IMR-90 (cell line): ENCODE measurements at regions not wholly inside any gene's neighbourhood (a gene's known extent, or its start where the extent isn't known, plus 50 kb on each side); places are given as distances from the start of the nearest gene placed in this dataset.

ENCODE experiments used
- ATAC-seq: fragments of 200-7000 bp; cut with Tn5 transposase; 2 replicates; pipeline ENCODE4 v1.9.1; 2020; ENCODE audit warnings: low read depth, mild to moderate bottlenecking, moderate library complexity
- BruUV-seq: library from RNA; stranded (reverse); fragments of 400-500 nt; replicated peaks from 2 replicates; lab custom pipeline; 2021; lab: Mats Ljungman, UMichigan
- CTCF ChIA-PET: fragments of 300-600 bp; formaldehyde crosslinking; extraction: SDS; loops from one replicate; lab custom pipeline; 2021; ENCODE audit warnings: antibody characterized with exemption; lab: Yijun Ruan, JAX
- POLR2A ChIA-PET: fragments of 300-600 bp; sonication (Branson Sonifier 250); formaldehyde crosslinking; loops from one replicate; lab custom pipeline; 2022; ENCODE audit warnings: antibody characterized with exemption; ENCODE audit not compliant: unreplicated experiment; lab: Charles Lee
- DNase-seq: peaks from one replicate; pipeline ENCODE4 v3.0.0; 2013
- H2AFZ ChIP-seq: replicated peaks from 2 replicates; pipeline ENCODE3; 2013; ENCODE audit warnings: low read length, mild to moderate bottlenecking; ENCODE audit not compliant: poor library complexity
- H2AK5ac ChIP-seq: 2 replicates; pipeline ENCODE4 v1.6.1; 2013; ENCODE audit warnings: low read depth, low read length, inconsistent platforms
- H2AK9ac ChIP-seq: replicated peaks from 2 replicates; pipeline ENCODE3; 2013; ENCODE audit warnings: mild to moderate bottlenecking, low read depth, low read length, moderate library complexity; ENCODE audit not compliant: poor library complexity
- H2BK120ac ChIP-seq: 2 replicates; pipeline ENCODE4 v1.6.1; 2013; ENCODE audit warnings: low read depth, low read length, inconsistent platforms
- H2BK15ac ChIP-seq: 3 replicates; pipeline ENCODE4 v1.6.1; 2013; ENCODE audit warnings: low read depth, low read length, inconsistent platforms
- H2BK20ac ChIP-seq: 2 replicates; pipeline ENCODE4 v1.6.1; 2013; ENCODE audit warnings: low read depth, mild to moderate bottlenecking, inconsistent platforms, low read length, moderate library complexity
- H2BK5ac ChIP-seq: 2 replicates; pipeline ENCODE4 v1.6.1; 2013; ENCODE audit warnings: mild to moderate bottlenecking, low read depth, low read length, inconsistent platforms; ENCODE audit not compliant: poor library complexity, severe bottlenecking
- H3K14ac ChIP-seq: replicated peaks from 2 replicates; pipeline ENCODE4 v1.6.1; 2013; ENCODE audit warnings: low read depth, low read length, inconsistent platforms
- H3K18ac ChIP-seq: 2 replicates; pipeline ENCODE4 v1.6.1; 2013; ENCODE audit warnings: low read depth, low read length, control low read depth
- H3K23ac ChIP-seq: 2 replicates; pipeline ENCODE4 v1.6.1; 2013; ENCODE audit warnings: low read depth, low read length, inconsistent platforms
- H3K27ac ChIP-seq: 2 replicates; pipeline ENCODE4 v1.5.1; 2013; ENCODE audit warnings: mild to moderate bottlenecking, control low read depth, low read length; ENCODE audit not compliant: insufficient read depth
- H3K27me3 ChIP-seq: 2 replicates; pipeline ENCODE4 v1.6.1; 2013; ENCODE audit warnings: low read length; ENCODE audit not compliant: control insufficient read depth, insufficient read depth
- H3K36me3 ChIP-seq: 2 replicates; pipeline ENCODE4 v1.6.1; 2013; ENCODE audit warnings: low read length, mixed read lengths; ENCODE audit not compliant: control insufficient read depth, insufficient read depth
- H3K4ac ChIP-seq: 2 replicates; pipeline ENCODE4 v1.6.1; 2013; ENCODE audit warnings: low read depth, low read length, inconsistent platforms
- H3K4me1 ChIP-seq: 2 replicates; pipeline ENCODE4 v1.6.1; 2013; ENCODE audit warnings: low read length, mixed read lengths; ENCODE audit not compliant: control insufficient read depth, insufficient read depth
- H3K4me2 ChIP-seq: 2 replicates; pipeline ENCODE4 v1.6.1; 2013; ENCODE audit warnings: low read depth, mild to moderate bottlenecking, control low read depth, low read length, moderate library complexity
- H3K4me3 ChIP-seq: 2 replicates; pipeline ENCODE4 v1.5.1; 2013; ENCODE audit warnings: low read depth, mild to moderate bottlenecking, control low read depth, low read length, moderate library complexity; ENCODE audit not compliant: insufficient read depth
- H3K56ac ChIP-seq: 2 replicates; pipeline ENCODE4 v1.6.1; 2013; ENCODE audit warnings: low read length, inconsistent platforms; ENCODE audit not compliant: insufficient read depth; ENCODE audit errors: extremely low read depth
- H3K79me1 ChIP-seq, 2 experiments: 2 replicates each; pipeline ENCODE4 v1.6.1; 2013; ENCODE audit warnings: low read length in 2 of 2, inconsistent platforms in 1 of 2, low read depth in 1 of 2
- H3K9ac ChIP-seq: 2 replicates; pipeline ENCODE4 v1.6.1; 2013; ENCODE audit warnings: low read depth, low read length, control low read depth
- H3K9me1 ChIP-seq: 2 replicates; pipeline ENCODE4 v1.6.1; 2013; ENCODE audit warnings: low read length, inconsistent platforms; ENCODE audit not compliant: insufficient read depth
- H3K9me3 ChIP-seq: 2 replicates; pipeline ENCODE4 v1.6.1; 2013; ENCODE audit warnings: low read length; ENCODE audit not compliant: control insufficient read depth, insufficient read depth
- H4K20me1 ChIP-seq: 2 replicates; pipeline ENCODE4 v1.6.1; 2013; ENCODE audit warnings: low read length, inconsistent platforms; ENCODE audit not compliant: insufficient read depth
- H4K5ac ChIP-seq: 2 replicates; pipeline ENCODE4 v1.6.1; 2013; ENCODE audit warnings: mild to moderate bottlenecking, low read depth, low read length, control low read depth
- H4K8ac ChIP-seq, 2 experiments: 2 replicates each; pipeline ENCODE4 v1.6.1; 2013; ENCODE audit warnings: low read depth in 2 of 2, low read length in 2 of 2, control low read depth in 1 of 2, inconsistent platforms in 1 of 2
- H4K91ac ChIP-seq: 2 replicates; pipeline ENCODE4 v1.6.1; 2013; ENCODE audit warnings: low read depth, low read length, inconsistent platforms; ENCODE audit not compliant: insufficient read depth
- BHLHE40 ChIP-seq: fragments of 150-350 bp; IDR thresholded peaks from 2 replicates; pipeline ENCODE4 v1.6.1; 2016; ENCODE audit warnings: mild to moderate bottlenecking, low read depth, low read length
- CEBPB ChIP-seq: IDR thresholded peaks from 2 replicates; pipeline ENCODE4 v1.6.1; 2012; ENCODE audit warnings: low read depth, low read length, improper control_type of control experiment
- CHD1 ChIP-seq: IDR thresholded peaks from 2 replicates; pipeline ENCODE4 v1.6.1; 2012; ENCODE audit warnings: low read depth, low read length, improper control_type of control experiment
- CTCF ChIP-seq: conservative IDR thresholded peaks from 2 replicates; pipeline ENCODE4 v1.5.1; 2012; ENCODE audit warnings: mild to moderate bottlenecking, low read depth, low read length, improper control_type of control experiment
- ELK1 ChIP-seq: fragments of 150-350 bp; IDR thresholded peaks from 2 replicates; pipeline ENCODE4 v1.6.1; 2016; ENCODE audit warnings: low read depth, mild to moderate bottlenecking, low read length, moderate library complexity, borderline replicate concordance
- FOS ChIP-seq: fragments of 150-350 bp; IDR thresholded peaks from 2 replicates; pipeline ENCODE4 v1.6.1; 2016; ENCODE audit warnings: low read depth, low read length
- MAFK ChIP-seq: IDR thresholded peaks from 2 replicates; pipeline ENCODE4 v1.6.1; 2012; ENCODE audit warnings: low read depth, low read length, improper control_type of control experiment
- MAZ ChIP-seq: IDR thresholded peaks from 2 replicates; pipeline ENCODE4 v1.6.1; 2012; ENCODE audit warnings: low read depth, mild to moderate bottlenecking, low read length, improper control_type of control experiment, moderate library complexity, borderline replicate concordance
- MXI1 ChIP-seq: IDR thresholded peaks from 2 replicates; pipeline ENCODE4 v1.6.1; 2012; ENCODE audit warnings: low read depth, mild to moderate bottlenecking, low read length, moderate library complexity, borderline replicate concordance
- NFE2L2 ChIP-seq: fragments of 150-350 bp; IDR thresholded peaks from 2 replicates; pipeline ENCODE4 v1.6.1; 2016; ENCODE audit warnings: low read depth, mild to moderate bottlenecking, low read length
- POLR2A ChIP-seq: IDR thresholded peaks from 2 replicates; pipeline ENCODE4 v1.6.1; 2012; ENCODE audit warnings: mild to moderate bottlenecking, low read depth, low read length
- RAD21 ChIP-seq: IDR thresholded peaks from 2 replicates; pipeline ENCODE4 v1.6.1; 2012; ENCODE audit warnings: low read length, improper control_type of control experiment
- RFX5 ChIP-seq: IDR thresholded peaks from 2 replicates; pipeline ENCODE4 v1.8.0; 2012; ENCODE audit warnings: low read depth, mild to moderate bottlenecking, low read length, moderate library complexity
- SMC3 ChIP-seq: fragments of 150-350 bp; IDR thresholded peaks from 2 replicates; pipeline ENCODE4 v1.6.1; 2016; ENCODE audit warnings: low read depth, mild to moderate bottlenecking, antibody characterized with exemption, low read length, moderate library complexity
- USF2 ChIP-seq: fragments of 150-350 bp; IDR thresholded peaks from 2 replicates; pipeline ENCODE4 v1.6.1; 2017; ENCODE audit warnings: mild to moderate bottlenecking, antibody characterized with exemption, low read length, low read depth
- WGBS, 2 experiments: methylation state at CpG; one replicate each; pipeline versions ENCODE4 v1.1.5 to v1.1.7; 2013; ENCODE audit warnings: missing lambda C conversion rate in 2 of 2; ENCODE audit not compliant: insufficient read length in 1 of 2; ENCODE audit errors: extremely low coverage in 2 of 2; 5-methylcytosine and 5-hydroxymethylcytosine counted together
- dilution Hi-C: fragments of 300-500 bp; cut with HindIII; formaldehyde crosslinking; loops from one replicate; pipeline ENCODE4 v1.14.3; 2018; ENCODE audit warnings: low sequenced_read_pairs; ENCODE audit not compliant: unreplicated experiment
- in situ Hi-C: fragments of 300-500 bp; cut with MboI; formaldehyde crosslinking; loops from 3 replicates; pipeline ENCODE4 v1.14.3; 2019; ENCODE audit warnings: low sequenced_read_pairs, inconsistent platforms, mixed read lengths
- intact Hi-C: fragments of 100-400 bp; cut with micrococcal nuclease; formaldehyde crosslinking; loops from 2 replicates; pipeline ENCODE4 v1.10.0; 2022

GRCh38 chr5:147997486-147997885 lies 66.3 kb upstream of the SPINK5 start:
- peaks cover 8% of the 10 kb centered on the region for H3K9me3 ChIP-seq
- H4K5ac ChIP-seq = no peak overlapping the region
- no peak overlapping the region for H3K4me2 ChIP-seq
- intact Hi-C loops = no loop called here
- ATAC-seq (no peak), DNase-seq (no peak)
- H3K4me1 ChIP-seq = no peaks in the 10 kb centered on the region
- H3K9ac ChIP-seq = no peak overlapping the region
- no peak overlapping the region for H2BK20ac ChIP-seq
- dilution Hi-C loops = no loop called here
- no peaks in the 10 kb centered on the region for H3K9me1 ChIP-seq
- H2AK5ac ChIP-seq = no peak overlapping the region
- H3K18ac ChIP-seq = no peak overlapping the region
- H3K4me3 ChIP-seq = no peak overlapping the region
- no peak overlapping the region for H3K23ac ChIP-seq
- ChIA-PET POLR2A (no interaction called here), CTCF (no interaction called here)
- H3K4ac ChIP-seq = no peak overlapping the region
- H3K79me1 ChIP-seq = no peaks in the 10 kb centered on the region
- WGBS, 2 experiments = no CpG with 5 or more reads among the region's 3 CpGs
- H2BK120ac ChIP-seq = no peak overlapping the region
- no peak overlapping the region for H2BK15ac ChIP-seq
- H3K27me3 ChIP-seq = no peaks in the 10 kb centered on the region
- H3K14ac ChIP-seq = no peak overlapping the region
- no TSS peak for BruUV-seq
- H2AK9ac ChIP-seq = no peak overlapping the region
- no peak overlapping the region for H3K27ac ChIP-seq
- no peak overlapping the region for H2BK5ac ChIP-seq
- in situ Hi-C loops = no loop called here
- no peak overlapping the region for H4K8ac ChIP-seq
- H4K20me1 ChIP-seq = no peaks in the 10 kb centered on the region
- H3K56ac ChIP-seq = no peak overlapping the region
- no peak overlapping the region for H4K91ac ChIP-seq
- H2AFZ ChIP-seq = no peak overlapping the region
- H3K36me3 ChIP-seq = no peaks in the 10 kb centered on the region
- TF ChIP-seq MAFK (no peak), CTCF (no peak), ELK1 (no peak), RAD21 (no peak), NFE2L2 (no peak), MAZ (no peak), SMC3 (no peak), USF2 (no peak), FOS (no peak), MXI1 (no peak), POLR2A (no peak), CEBPB (no peak), CHD1 (no peak), BHLHE40 (no peak), RFX5 (no peak)
